Mesendoderm (in vitro differentiated cells): ENCODE measurements at regions not wholly inside any gene's neighbourhood (a gene's known extent, or its start where the extent isn't known, plus 50 kb on each side); places are given as distances from the start of the nearest gene placed in this dataset.
A peak's percentile ranks its signal among the peaks of the same experiment; 100 is the strongest.

Source experiments
- DNase-seq: peaks from one replicate; pipeline ENCODE4 v3.0.0; 2013
- H2AK5ac ChIP-seq: 2 replicates; pipeline ENCODE4 v1.6.1; 2013; ENCODE audit warnings: low read length, inconsistent platforms
- H2BK120ac ChIP-seq: 2 replicates; pipeline ENCODE4 v1.6.1; 2013; ENCODE audit warnings: low read depth, mild to moderate bottlenecking, low read length, moderate library complexity, mixed read lengths
- H2BK15ac ChIP-seq: replicated peaks from 2 replicates; pipeline ENCODE4 v1.6.1; 2013; ENCODE audit warnings: low read depth, mild to moderate bottlenecking, moderate library complexity
- H2BK5ac ChIP-seq: 2 replicates; pipeline ENCODE4 v1.6.1; 2013; ENCODE audit warnings: low read length, inconsistent platforms
- H3K18ac ChIP-seq: 2 replicates; pipeline ENCODE4 v1.6.1; 2013; ENCODE audit warnings: mild to moderate bottlenecking, low read length, mixed read lengths
- H3K23ac ChIP-seq: one replicate; pipeline ENCODE4 v1.6.1; 2013; ENCODE audit warnings: low read length
- H3K27ac ChIP-seq: 2 replicates; pipeline ENCODE4 v1.5.1; 2013; ENCODE audit warnings: low read depth, mild to moderate bottlenecking, inconsistent platforms, low read length, moderate library complexity
- H3K27me3 ChIP-seq: 2 replicates; pipeline ENCODE4 v1.6.1; 2013; ENCODE audit warnings: low read length, control low read depth, mild to moderate bottlenecking, inconsistent platforms; ENCODE audit not compliant: insufficient read depth, poor library complexity
- H3K36me3 ChIP-seq: 2 replicates; pipeline ENCODE4 v1.6.1; 2013; ENCODE audit warnings: low read length, inconsistent platforms; ENCODE audit not compliant: control insufficient read depth, insufficient read depth
- H3K4ac ChIP-seq: one replicate; pipeline ENCODE4 v1.6.1; 2013; ENCODE audit warnings: low read depth, mild to moderate bottlenecking, low read length, moderate library complexity
- H3K4me1 ChIP-seq: 2 replicates; pipeline ENCODE4 v1.6.1; 2013; ENCODE audit warnings: low read depth, low read length, inconsistent platforms; ENCODE audit not compliant: control insufficient read depth
- H3K4me2 ChIP-seq: 2 replicates; pipeline ENCODE4 v1.6.1; 2013; ENCODE audit warnings: low read length
- H3K4me3 ChIP-seq: 2 replicates; pipeline ENCODE4 v1.5.1; 2013; ENCODE audit warnings: mild to moderate bottlenecking, low read length
- H3K56ac ChIP-seq: one replicate; pipeline ENCODE4 v1.6.1; 2013; ENCODE audit warnings: low read length
- H3K79me1 ChIP-seq: 2 replicates; pipeline ENCODE4 v1.6.1; 2013; ENCODE audit warnings: low read length, inconsistent platforms
- H3K79me2 ChIP-seq: 2 replicates; pipeline ENCODE4 v1.6.1; 2013; ENCODE audit warnings: mild to moderate bottlenecking, low read length; ENCODE audit not compliant: control insufficient read depth, insufficient read depth
- H3K9ac ChIP-seq: 2 replicates; pipeline ENCODE4 v1.6.1; 2013; ENCODE audit warnings: low read length, inconsistent platforms
- H4K5ac ChIP-seq: one replicate; pipeline ENCODE4 v1.6.1; 2013; ENCODE audit warnings: low read length
- H4K8ac ChIP-seq: one replicate; pipeline ENCODE4 v1.6.1; 2013; ENCODE audit warnings: low read depth, mild to moderate bottlenecking, control low read depth, low read length, moderate library complexity
- WGBS: extraction: QIAGEN DNeasy Blood & Tissue Kit; methylation state at CpG from one replicate; pipeline ENCODE4 v1.1.7; 2013; ENCODE audit warnings: low lambda C conversion rate, missing lambda C conversion rate; ENCODE audit not compliant: insufficient coverage; ENCODE audit errors: extremely low coverage; 5-methylcytosine and 5-hydroxymethylcytosine counted together

DNA sequence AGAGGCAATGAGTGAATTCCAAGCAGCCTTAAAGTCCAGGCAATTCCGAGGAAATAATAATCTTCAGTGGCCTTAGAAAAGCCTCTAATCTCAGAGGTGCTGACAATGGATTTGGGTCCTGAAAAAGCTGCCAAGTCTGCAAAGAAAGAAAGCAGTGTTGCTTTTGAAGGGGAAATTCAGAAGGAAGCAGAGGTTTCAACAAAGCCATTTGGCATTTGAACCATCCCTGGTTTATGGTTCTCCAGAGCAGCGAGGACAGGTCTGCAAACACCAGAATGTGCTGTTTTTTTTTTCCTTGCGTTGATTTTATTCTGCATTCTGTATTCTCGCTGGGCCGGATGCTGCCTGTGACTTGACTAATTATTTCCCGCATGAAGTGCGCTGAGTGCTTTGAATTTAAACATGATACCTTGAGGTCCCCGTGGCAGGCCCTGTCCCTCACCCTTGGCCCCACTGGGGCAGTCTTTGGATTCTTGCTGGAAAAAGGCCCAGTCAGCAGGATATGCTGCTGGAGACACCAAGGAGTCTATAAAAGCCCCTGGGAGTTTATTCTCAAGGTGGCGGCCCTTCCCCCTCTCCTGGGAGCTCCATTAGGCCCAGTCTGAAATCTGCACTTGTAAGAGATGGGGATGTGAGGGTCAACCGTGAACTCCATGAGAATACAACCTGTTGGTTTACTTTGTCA is 338.3 kb downstream of the HAPSTR1 start:
- H3K4me3 ChIP-seq, result no peak overlapping the region
- no peak for DNase-seq

DNA sequence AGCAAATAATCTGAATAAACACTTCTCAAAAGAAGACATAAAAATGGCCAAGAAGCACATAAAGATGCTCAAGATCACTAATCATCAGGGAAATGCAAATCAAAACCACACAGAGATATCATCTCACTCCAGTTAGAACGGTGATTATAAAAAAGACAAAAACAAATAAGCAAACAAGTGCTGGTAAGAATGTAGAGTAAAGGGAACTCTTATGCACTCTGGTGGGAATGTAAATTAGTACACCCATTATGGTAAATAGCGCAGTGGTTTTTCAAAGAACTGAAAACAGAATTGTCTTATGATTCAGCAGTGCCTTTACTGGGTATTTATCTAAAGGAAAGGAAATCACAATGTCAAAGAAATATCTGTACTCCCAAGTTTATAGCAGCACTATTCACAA is 343.2 kb downstream of the HAPSTR1 start:
- WGBS, result no CpG with 5 or more reads among the region's 2 CpGs
- Histone ChIP-seq H3K9ac (no peak overlapping the region), H4K8ac (no peak overlapping the region), H2AK5ac (no peak overlapping the region), H3K4me2 (no peak overlapping the region), H4K5ac (no peak overlapping the region), H3K79me2 (no peaks in the 10 kb centered on the region), H2BK15ac (no peak overlapping the region), H3K4me3 (no peak overlapping the region), H3K4me1 (no peaks in the 10 kb centered on the region), H2BK5ac (no peak overlapping the region), H3K79me1 (no peaks in the 10 kb centered on the region), H3K56ac (no peak overlapping the region), H2BK120ac (no peak overlapping the region), H3K36me3 (no peaks in the 10 kb centered on the region), H3K4ac (no peak overlapping the region), H3K27ac (no peak overlapping the region), H3K23ac (no peak overlapping the region), H3K27me3 (no peaks in the 10 kb centered on the region), H3K18ac (no peak overlapping the region)
- DNase-seq, result no peak

More for the DNA sequence above, 338.3 kb downstream of the HAPSTR1 start:
- Histone ChIP-seq H3K79me2 (no peaks in the 10 kb centered on the region), H3K18ac (no peak overlapping the region), H2AK5ac (no peak overlapping the region), H2BK15ac (no peak overlapping the region), H2BK120ac (no peak overlapping the region), H4K5ac (no peak overlapping the region), H3K9ac (no peak overlapping the region), H3K4me1 (no peaks in the 10 kb centered on the region), H4K8ac (no peak overlapping the region), H3K4ac (no peak overlapping the region), H3K23ac (no peak overlapping the region), H3K4me2 (no peak overlapping the region), H3K56ac (no peak overlapping the region), H3K79me1 (no peaks in the 10 kb centered on the region), H3K36me3 (no peaks in the 10 kb centered on the region), H2BK5ac (no peak overlapping the region), H3K27ac (no peak overlapping the region), H3K27me3 (no peaks in the 10 kb centered on the region)
- no CpG with 5 or more reads among the region's 10 CpGs for WGBS

DNA sequence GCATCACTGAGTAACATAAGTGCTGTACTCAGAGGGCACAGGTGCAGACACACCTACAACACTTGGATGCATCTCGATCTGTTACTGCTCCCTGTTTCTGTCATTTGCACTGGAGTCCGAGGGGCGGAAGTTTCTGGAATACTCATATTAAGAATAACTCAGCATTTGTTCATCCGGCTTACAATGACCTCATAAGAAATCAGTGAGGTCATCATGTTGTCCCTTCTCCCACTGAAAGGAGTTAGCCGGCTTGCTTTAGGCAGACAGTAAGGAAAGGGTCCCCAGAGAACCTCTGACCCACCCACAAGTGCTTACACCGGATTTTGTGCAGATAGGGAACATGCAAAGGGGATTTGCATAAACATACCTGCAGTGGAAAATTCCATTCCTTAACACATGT is 344.7 kb downstream of the HAPSTR1 start:
- no peak overlapping the region for H3K18ac ChIP-seq
- H3K23ac ChIP-seq, result no peak overlapping the region
- H3K4me1 ChIP-seq, result no peaks in the 10 kb centered on the region
- H3K9ac ChIP-seq, result no peak overlapping the region
- H3K36me3 ChIP-seq, result no peaks in the 10 kb centered on the region
- H3K27ac ChIP-seq, result no peak overlapping the region
- H2BK120ac ChIP-seq, result no peak overlapping the region
- H3K79me1 ChIP-seq, result no peaks in the 10 kb centered on the region
- no peak for DNase-seq
- no peak overlapping the region for H2AK5ac ChIP-seq
- H2BK5ac ChIP-seq, result no peak overlapping the region
- no peak overlapping the region for H2BK15ac ChIP-seq
- H4K5ac ChIP-seq, result no peak overlapping the region
- no peaks in the 10 kb centered on the region for H3K27me3 ChIP-seq
- no peaks in the 10 kb centered on the region for H3K79me2 ChIP-seq
- H3K4me2 ChIP-seq, result no peak overlapping the region
- no peak overlapping the region for H3K56ac ChIP-seq
- no peak overlapping the region for H4K8ac ChIP-seq
- H3K4ac ChIP-seq, result no peak overlapping the region
- WGBS, result no CpG with 5 or more reads among the region's 6 CpGs
- no peak overlapping the region for H3K4me3 ChIP-seq

- no CpG with 5 or more reads among the region's 4 CpGs for WGBS
- Histone ChIP-seq H3K4me2 (no peak overlapping the region), H2AK5ac (no peak overlapping the region), H2BK5ac (no peak overlapping the region), H4K5ac (no peak overlapping the region), H3K4me1 (no peaks in the 10 kb centered on the region), H2BK120ac (no peak overlapping the region), H3K36me3 (no peaks in the 10 kb centered on the region), H3K27ac (no peak overlapping the region), H4K8ac (no peak overlapping the region), H3K79me2 (no peaks in the 10 kb centered on the region), H3K4ac (no peak overlapping the region), H3K23ac (no peak overlapping the region), H3K27me3 (no peaks in the 10 kb centered on the region), H3K18ac (no peak overlapping the region), H3K4me3 (no peak overlapping the region), H3K79me1 (no peaks in the 10 kb centered on the region), H3K9ac (no peak overlapping the region), H2BK15ac (no peak overlapping the region), H3K56ac (no peak overlapping the region)
- DNase-seq, result peak; percentile 57
Observed at GRCh38 chr16:9437115-9437514, 345.7 kb downstream of the HAPSTR1 start.

GRCh38 chr16:9438991-9439390 is 347.5 kb downstream of the HAPSTR1 start:
- H2BK120ac ChIP-seq, result no peak overlapping the region
- no peaks in the 10 kb centered on the region for H3K27me3 ChIP-seq
- no peak overlapping the region for H3K4ac ChIP-seq
- no peak overlapping the region for H4K8ac ChIP-seq
- no peak overlapping the region for H2AK5ac ChIP-seq
- no peak overlapping the region for H4K5ac ChIP-seq
- no peaks in the 10 kb centered on the region for H3K79me2 ChIP-seq
- no peaks in the 10 kb centered on the region for H3K4me1 ChIP-seq
- H3K79me1 ChIP-seq, result no peaks in the 10 kb centered on the region
- H2BK15ac ChIP-seq, result no peak overlapping the region
- no peak overlapping the region for H3K23ac ChIP-seq
- no peak overlapping the region for H3K9ac ChIP-seq
- no peak overlapping the region for H3K56ac ChIP-seq
- H3K18ac ChIP-seq, result no peak overlapping the region
- no peak for DNase-seq
- H3K4me2 ChIP-seq, result no peak overlapping the region
- no peak overlapping the region for H3K4me3 ChIP-seq
- H3K36me3 ChIP-seq, result no peaks in the 10 kb centered on the region
- no peak overlapping the region for H2BK5ac ChIP-seq
- no CpG with 5 or more reads among the region's 1 CpG for WGBS
- no peak overlapping the region for H3K27ac ChIP-seq

- peak; percentile 79 for DNase-seq
- Histone ChIP-seq H4K8ac (no peak overlapping the region), H3K9ac (no peak overlapping the region), H3K79me2 (no peaks in the 10 kb centered on the region), H2AK5ac (no peak overlapping the region), H3K56ac (no peak overlapping the region), H3K4me2 (no peak overlapping the region), H3K27me3 (no peaks in the 10 kb centered on the region), H2BK15ac (no peak overlapping the region), H3K79me1 (no peaks in the 10 kb centered on the region), H2BK120ac (no peak overlapping the region), H2BK5ac (no peak overlapping the region), H3K4me1 (no peaks in the 10 kb centered on the region), H3K36me3 (no peaks in the 10 kb centered on the region), H3K18ac (no peak overlapping the region), H3K23ac (no peak overlapping the region), H4K5ac (no peak overlapping the region), H3K27ac (no peak overlapping the region), H3K4ac (no peak overlapping the region), H3K4me3 (no peak overlapping the region)
- WGBS, result no CpG with 5 or more reads among the region's 4 CpGs
Observed at GRCh38 chr16:9441012-9441411, 349.6 kb downstream of the HAPSTR1 start.
